Gastroesophageal sphincter (tissue), 4 donors: ENCODE measurements at regions not wholly inside any gene's neighbourhood (a gene's known extent, or its start where the extent isn't known, plus 50 kb on each side); places are given as distances from the start of the nearest gene placed in this dataset.
"Not testable (repeated sequence)": the region's sequence is repeated elsewhere in the genome, so short reads cannot be mapped to it uniquely, and the experiment has no call there.

ENCODE experiments used
- ATAC-seq: fragments of 150-250 bp; one replicate; pipeline ENCODE4 v1.9.1; 2016; ENCODE audit warnings: mild to moderate bottlenecking, moderate library complexity
- H3K27ac ChIP-seq, 4 donors: fragments of 200-600 bp; sonication (generic) in 3 of 4; 1 replicate in 3 of 4; 2 replicates in 1 of 4; pipeline ENCODE4 v1.5.1; 2016 to 2019
- H3K27me3 ChIP-seq: fragments of 200-600 bp; sonication (generic); one replicate; pipeline ENCODE4 v1.5.1; 2019
- H3K36me3 ChIP-seq, 2 donors: fragments of 200-600 bp; sonication (generic); one replicate each; pipeline ENCODE4 v1.5.1; 2019; ENCODE audit warnings: control low read depth in 1 of 2
- H3K4me1 ChIP-seq, 3 donors: fragments of 200-600 bp; sonication (generic); 1 replicate in 2 of 3; 2 replicates in 1 of 3; pipeline ENCODE4 v1.5.1; 2016 to 2019; ENCODE audit warnings: control low read depth in 2 of 3
- H3K4me3 ChIP-seq, 2 donors: fragments of 200-600 bp; sonication (generic); one replicate each; pipeline ENCODE4 v1.5.1; 2019; ENCODE audit warnings: mild to moderate bottlenecking in 1 of 2, moderate library complexity in 1 of 2
- H3K9me3 ChIP-seq, 3 donors: fragments of 200-600 bp; sonication (generic); one replicate each; pipeline ENCODE4 v1.5.1; 2017 to 2019; ENCODE audit warnings: control low read depth in 2 of 3
- EP300 ChIP-seq: sonication (generic); formaldehyde crosslinking; IDR thresholded peaks from one replicate; pipeline ENCODE4 v1.6.1; 2017; ENCODE audit warnings: antibody characterized with exemption, mild to moderate bottlenecking
- POLR2A ChIP-seq, 2 donors: fragments of 450-650 bp; IDR thresholded peaks; one replicate each; pipeline ENCODE4 v1.6.1; 2017; ENCODE audit warnings: antibody characterized with exemption in 2 of 2, mild to moderate bottlenecking in 2 of 2, moderate library complexity in 1 of 2
- POLR2AphosphoS5 ChIP-seq: sonication (generic); formaldehyde crosslinking; IDR thresholded peaks from one replicate; pipeline ENCODE4 v1.6.1; 2017; ENCODE audit warnings: antibody characterized with exemption
- WGBS, 2 donors: methylation state at CpG; one replicate each; pipeline ENCODE4 v1.1.5; 2018; ENCODE audit warnings: low coverage in 1 of 2; 5-methylcytosine and 5-hydroxymethylcytosine counted together
- TF ChIP-seq, protein P1 (sequence below), 4 experiments: fragments of 200-600 bp in 2 of 4; fragments of 450-650 bp in 2 of 4; sonication (generic) in 1 of 4; IDR thresholded peaks; one replicate each; pipeline ENCODE4 v1.5.1; 2017 to 2019; ENCODE audit warnings: antibody characterized with exemption in 4 of 4, mild to moderate bottlenecking in 2 of 4, moderate library complexity in 2 of 4

DNA sequence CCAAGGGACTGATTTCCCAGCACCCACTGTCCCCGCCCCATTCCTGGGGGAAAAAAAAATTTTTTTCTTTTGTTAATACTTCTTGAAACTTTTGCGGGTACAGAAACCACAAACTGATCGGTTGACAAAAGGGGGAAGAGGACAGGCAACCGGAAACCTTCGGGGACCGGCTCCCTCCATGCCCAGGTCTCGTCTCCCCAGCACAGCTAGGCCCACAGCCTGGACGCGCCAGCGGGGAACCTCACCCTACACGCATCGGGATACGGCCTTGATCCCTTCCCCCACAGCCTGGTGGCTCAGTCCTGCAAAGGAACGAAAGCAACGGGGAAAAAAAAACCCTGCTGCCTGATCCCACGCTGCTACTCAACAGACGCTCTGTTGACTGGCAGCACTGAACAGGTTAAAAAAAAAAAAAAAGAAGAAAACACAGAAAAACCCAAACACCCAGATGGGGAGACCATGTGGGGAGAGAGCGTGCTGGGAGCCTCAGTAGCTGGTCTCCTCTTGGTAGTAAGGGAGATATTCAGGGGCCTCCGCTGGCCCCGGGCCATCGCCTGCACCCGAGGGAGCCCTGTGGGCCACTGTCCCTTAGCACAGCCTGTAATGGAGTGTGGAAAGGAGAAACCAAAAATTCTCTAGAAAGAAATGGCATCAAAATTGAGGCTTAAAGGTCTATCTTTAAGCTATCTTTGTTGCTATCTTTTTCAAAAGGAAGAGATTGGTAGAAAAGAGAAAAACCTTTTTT, 185.7 kb downstream of the POTEC start:
- H3K27ac ChIP-seq, H3K4me1 ChIP-seq, H3K27me3 ChIP-seq, H3K9me3 ChIP-seq, H3K4me3 ChIP-seq, ATAC-seq, H3K36me3 ChIP-seq: not testable (repeated sequence)
- 82 to 100% methylated on average over 2 to 8 of the region's 22 CpGs for WGBS, 2 donors

DNA sequence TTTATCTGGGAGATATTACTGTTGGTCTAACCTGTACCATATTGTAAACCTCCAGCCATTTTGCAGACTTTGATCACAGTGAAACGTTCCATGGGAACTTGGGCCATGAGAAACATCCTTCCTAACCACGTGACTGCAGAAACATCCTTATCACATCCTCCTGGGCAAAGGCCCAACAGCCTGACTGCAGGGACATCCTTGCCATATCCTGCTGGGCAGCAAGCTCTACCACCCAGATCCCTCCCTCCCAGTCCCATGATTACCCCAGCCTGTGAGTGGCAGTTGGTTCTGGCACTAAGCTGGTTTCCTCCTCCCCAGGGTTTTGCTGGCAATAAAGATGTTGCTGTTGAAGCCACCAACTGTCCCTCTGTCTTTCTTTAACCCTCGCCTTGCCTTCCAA, 201.2 kb downstream of the POTEC start:
- ATAC-seq, H3K4me1 ChIP-seq, H3K36me3 ChIP-seq, H3K27me3 ChIP-seq, H3K4me3 ChIP-seq, H3K9me3 ChIP-seq, H3K27ac ChIP-seq: not testable (repeated sequence)
- 20% methylated on average over 1 of the region's 3 CpGs; no CpG with 5 or more reads in 1 of the 2 donors for WGBS, 2 donors

DNA sequence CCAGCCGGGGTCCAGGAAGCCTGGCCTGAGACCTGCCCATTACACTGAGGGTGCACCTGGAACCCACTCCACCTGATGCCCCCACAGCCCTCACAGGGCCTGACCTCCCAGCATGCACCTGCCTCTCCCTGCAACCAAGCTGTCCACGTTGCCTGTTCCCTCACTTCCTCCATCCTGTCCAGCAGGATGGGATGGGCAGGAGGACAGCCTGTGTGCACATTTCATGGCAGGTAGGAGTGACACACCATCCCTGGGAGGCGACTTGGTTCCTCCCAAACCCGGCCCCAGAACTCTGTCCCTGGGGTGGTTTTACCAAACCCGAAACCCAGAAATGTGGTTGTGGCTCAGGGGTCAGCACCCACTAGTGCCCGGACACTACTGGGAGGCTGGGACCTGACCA, 203.8 kb upstream of the ZNF519 start:
- not testable (repeated sequence) for H3K4me3 ChIP-seq, H3K36me3 ChIP-seq, ATAC-seq, H3K27me3 ChIP-seq, H3K4me1 ChIP-seq, H3K9me3 ChIP-seq, H3K27ac ChIP-seq
- 100% methylated on average over 1 of the region's 6 CpGs; no CpG with 5 or more reads in 1 of the 2 donors for WGBS, 2 donors

DNA sequence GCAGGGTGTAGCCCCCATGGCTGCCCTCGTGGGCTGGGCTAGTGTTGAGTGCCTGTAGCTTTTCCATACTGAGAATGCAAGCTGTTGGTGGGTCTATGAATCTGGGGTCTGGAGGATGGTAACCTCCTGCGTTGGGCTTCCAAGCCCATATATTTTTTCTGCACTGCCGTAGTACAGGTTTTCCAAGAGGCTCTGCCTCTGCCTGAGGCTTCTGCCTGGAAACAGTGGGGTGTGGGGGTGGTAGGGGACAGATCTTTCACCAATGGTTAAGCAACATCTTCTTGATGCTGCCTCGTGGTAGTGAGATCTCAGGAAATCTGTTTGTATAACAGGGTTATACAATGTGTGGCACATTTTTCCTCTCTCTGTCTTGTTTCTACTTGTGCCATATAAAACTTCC, 189.0 kb upstream of the ZNF519 start:
- not testable (repeated sequence) for ATAC-seq, H3K9me3 ChIP-seq, H3K27ac ChIP-seq, H3K36me3 ChIP-seq, H3K4me1 ChIP-seq, H3K27me3 ChIP-seq, H3K4me3 ChIP-seq
- 29 to 45% methylated on average over 1 to 2 of the region's 4 CpGs for WGBS, 2 donors

DNA sequence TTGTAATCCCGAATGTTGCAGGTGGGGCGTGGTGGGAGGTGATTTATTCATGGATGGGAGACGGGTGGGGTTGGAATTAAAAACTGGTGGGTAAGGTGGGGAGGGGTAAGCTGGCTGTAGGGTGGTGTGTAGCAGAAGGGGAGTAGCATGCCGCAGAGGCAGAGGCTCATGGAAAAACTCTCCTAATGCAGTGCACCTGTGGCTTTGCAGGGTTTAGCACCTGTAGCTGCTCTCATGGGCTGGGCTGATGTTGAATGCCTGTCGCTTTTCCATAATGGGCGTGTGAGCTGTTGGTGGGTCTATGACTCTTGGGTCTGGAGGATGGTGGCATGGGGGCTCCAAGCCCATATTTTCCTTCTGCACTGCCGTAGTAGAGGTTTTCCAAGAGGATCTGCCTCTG, 169.0 kb upstream of the ZNF519 start:
- H3K9me3 ChIP-seq, H3K27me3 ChIP-seq, H3K36me3 ChIP-seq, H3K27ac ChIP-seq, H3K4me1 ChIP-seq, ATAC-seq, H3K4me3 ChIP-seq: not testable (repeated sequence)
- 72 to 80% methylated on average over 2 to 4 of the region's 7 CpGs for WGBS, 2 donors

DNA sequence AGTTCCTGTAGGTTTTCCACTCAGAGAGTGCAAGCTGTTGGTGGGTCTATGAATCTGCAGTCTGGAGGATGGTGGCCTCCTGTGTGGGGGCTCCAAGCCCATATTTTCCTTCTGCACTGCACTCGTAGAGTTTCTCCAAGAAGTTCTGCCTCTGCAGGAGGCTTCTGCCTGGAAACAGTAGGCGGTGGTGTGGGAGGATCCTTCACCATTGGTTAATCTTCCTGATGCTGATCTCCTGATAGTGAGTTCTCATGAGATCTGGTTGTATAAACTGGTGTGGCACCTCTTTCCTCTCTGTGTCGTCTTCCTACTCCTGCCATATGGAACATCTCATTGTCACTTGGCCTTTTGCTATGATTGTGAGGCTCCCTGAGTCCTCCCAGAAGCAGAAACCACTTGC, 162.8 kb upstream of the ZNF519 start:
- WGBS, 2 donors: 20 to 55% methylated on average over 1 to 3 of the region's 3 CpGs
- H3K36me3 ChIP-seq, H3K27ac ChIP-seq, H3K4me1 ChIP-seq, H3K9me3 ChIP-seq, H3K27me3 ChIP-seq, H3K4me3 ChIP-seq, ATAC-seq: not testable (repeated sequence)

DNA sequence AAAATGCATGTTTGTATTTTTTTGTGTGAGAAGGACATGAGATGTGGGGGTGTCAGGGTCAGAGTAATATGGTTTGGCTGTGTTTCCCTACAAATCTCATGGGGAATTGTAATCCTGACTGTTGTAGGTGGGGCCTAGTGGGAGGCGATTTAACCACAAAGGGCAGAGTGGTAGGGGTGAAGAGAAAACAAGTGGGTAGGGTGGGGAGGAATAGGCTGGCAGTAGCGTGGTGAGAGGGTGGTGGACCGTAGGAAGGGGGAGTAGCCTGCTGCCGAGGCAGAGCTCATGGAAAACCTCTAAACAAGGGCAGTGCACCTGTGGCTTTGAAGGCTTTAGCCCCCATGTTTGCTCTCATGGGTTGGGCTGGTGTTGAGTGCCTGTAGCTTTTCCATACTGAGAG, 152.8 kb upstream of the ZNF519 start:
- 61 to 82% methylated on average over 3 to 4 of the region's 4 CpGs for WGBS, 2 donors
- TF ChIP-seq POLR2A (IDR thresholded peaks at IDR 0.05) (no peak), EP300 (no peak), POLR2AphosphoS5 (no peak)
- TF ChIP-seq, protein P1, sequence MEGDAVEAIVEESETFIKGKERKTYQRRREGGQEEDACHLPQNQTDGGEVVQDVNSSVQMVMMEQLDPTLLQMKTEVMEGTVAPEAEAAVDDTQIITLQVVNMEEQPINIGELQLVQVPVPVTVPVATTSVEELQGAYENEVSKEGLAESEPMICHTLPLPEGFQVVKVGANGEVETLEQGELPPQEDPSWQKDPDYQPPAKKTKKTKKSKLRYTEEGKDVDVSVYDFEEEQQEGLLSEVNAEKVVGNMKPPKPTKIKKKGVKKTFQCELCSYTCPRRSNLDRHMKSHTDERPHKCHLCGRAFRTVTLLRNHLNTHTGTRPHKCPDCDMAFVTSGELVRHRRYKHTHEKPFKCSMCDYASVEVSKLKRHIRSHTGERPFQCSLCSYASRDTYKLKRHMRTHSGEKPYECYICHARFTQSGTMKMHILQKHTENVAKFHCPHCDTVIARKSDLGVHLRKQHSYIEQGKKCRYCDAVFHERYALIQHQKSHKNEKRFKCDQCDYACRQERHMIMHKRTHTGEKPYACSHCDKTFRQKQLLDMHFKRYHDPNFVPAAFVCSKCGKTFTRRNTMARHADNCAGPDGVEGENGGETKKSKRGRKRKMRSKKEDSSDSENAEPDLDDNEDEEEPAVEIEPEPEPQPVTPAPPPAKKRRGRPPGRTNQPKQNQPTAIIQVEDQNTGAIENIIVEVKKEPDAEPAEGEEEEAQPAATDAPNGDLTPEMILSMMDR (IDR thresholded peaks at IDR 0.05): no peak
- Histone ChIP-seq H3K36me3 (no peaks in the 10 kb centered on the region), H3K9me3 (no peaks in the 10 kb centered on the region), H3K4me3 (no peak overlapping the region), H3K27me3 (no peaks in the 10 kb centered on the region), H3K4me1 (no peaks in the 10 kb centered on the region), H3K27ac (no peak overlapping the region)
- no peak for ATAC-seq

DNA sequence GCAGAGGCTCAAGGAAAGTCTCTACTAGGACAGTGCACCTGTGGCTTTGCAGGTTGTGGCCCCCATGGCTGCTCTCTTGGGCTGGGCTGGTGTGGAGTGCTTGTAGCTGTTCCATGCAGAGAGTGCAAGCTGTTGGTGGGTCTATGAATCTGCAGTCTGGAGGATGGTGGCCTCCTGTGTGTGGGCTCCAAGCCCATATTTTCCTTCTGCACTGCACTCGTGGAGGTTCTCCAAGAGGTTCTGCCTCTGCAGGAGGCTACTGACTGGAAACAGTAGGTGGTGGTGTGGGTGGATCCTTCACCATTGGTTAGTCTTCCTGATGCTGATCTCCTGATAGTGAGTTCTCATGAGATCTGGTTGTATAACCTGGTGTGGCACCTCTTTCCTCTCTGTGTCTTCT, 143.2 kb upstream of the ZNF519 start:
- not testable (repeated sequence) for H3K27me3 ChIP-seq, H3K36me3 ChIP-seq, H3K4me1 ChIP-seq, ATAC-seq, H3K9me3 ChIP-seq, H3K27ac ChIP-seq, H3K4me3 ChIP-seq
- 57% methylated on average over 1 of the region's 1 CpG; no CpG with 5 or more reads in 1 of the 2 donors for WGBS, 2 donors

DNA sequence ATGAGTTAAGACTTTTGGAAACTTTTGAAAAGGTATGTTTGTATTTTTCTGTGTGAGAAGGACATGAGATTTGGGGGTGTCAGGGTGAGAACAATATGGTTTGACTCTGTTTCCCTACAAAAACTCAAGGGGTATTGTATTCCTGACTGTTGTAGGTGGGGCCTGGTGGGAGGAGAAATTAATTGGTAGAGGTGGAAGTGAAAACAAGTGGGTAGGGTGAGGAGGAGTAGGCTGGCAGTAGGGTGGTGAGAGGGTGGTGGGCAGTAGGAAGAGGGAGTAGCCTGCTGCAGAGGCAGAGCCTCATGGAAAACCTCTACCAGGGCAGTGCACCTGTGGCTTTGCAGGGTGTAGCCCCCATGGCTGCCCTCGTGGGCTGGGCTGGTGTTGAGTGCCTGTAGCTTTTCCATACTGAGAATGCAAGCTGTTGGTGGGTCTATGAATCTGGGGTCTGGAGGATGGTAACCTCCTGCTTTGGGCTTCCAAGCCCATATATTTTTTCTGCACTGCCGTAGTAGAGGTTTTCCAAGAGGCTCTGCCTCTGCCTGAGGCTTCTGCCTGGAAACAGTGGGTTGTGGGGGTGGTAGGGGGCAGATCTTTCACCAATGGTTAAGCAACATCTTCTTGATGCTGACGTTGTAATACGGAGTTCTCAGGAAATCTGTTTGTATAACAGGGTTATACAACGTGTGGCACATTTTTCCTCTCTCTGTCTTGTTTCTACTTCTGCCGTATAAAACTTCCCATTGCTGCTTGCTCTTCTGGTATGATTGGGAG, 133.6 kb upstream of the ZNF519 start:
- WGBS, 2 donors: 59 to 68% methylated on average over 5 to 6 of the region's 6 CpGs

DNA sequence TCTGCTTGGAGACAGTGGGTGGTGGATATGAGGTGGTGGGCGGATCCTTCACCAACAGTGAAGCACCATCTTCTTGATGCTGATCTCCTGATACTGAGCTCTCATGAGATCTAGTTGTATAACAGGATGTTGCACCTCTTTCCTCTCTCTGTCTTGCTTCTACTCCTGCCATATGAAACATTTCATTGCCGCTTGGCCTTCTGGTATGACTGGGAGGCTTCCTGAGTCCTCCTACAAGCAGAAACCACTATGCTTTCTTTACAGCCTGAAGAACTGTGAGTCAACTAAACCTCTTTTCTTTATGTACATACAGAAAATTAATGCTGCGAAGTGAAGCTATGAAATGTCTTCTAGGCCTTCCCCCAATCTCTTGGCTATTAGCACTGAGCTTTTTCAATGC, 130.6 kb upstream of the ZNF519 start:
- 64 to 83% methylated on average over 2 to 3 of the region's 3 CpGs for WGBS, 2 donors
- not testable (repeated sequence) for H3K36me3 ChIP-seq, H3K9me3 ChIP-seq, H3K27ac ChIP-seq, H3K4me1 ChIP-seq, ATAC-seq, H3K4me3 ChIP-seq, H3K27me3 ChIP-seq

More for the DNA sequence above, 133.6 kb upstream of the ZNF519 start:
- ATAC-seq, H3K27me3 ChIP-seq, H3K9me3 ChIP-seq, H3K36me3 ChIP-seq, H3K4me3 ChIP-seq, H3K4me1 ChIP-seq, H3K27ac ChIP-seq: not testable (repeated sequence)

DNA sequence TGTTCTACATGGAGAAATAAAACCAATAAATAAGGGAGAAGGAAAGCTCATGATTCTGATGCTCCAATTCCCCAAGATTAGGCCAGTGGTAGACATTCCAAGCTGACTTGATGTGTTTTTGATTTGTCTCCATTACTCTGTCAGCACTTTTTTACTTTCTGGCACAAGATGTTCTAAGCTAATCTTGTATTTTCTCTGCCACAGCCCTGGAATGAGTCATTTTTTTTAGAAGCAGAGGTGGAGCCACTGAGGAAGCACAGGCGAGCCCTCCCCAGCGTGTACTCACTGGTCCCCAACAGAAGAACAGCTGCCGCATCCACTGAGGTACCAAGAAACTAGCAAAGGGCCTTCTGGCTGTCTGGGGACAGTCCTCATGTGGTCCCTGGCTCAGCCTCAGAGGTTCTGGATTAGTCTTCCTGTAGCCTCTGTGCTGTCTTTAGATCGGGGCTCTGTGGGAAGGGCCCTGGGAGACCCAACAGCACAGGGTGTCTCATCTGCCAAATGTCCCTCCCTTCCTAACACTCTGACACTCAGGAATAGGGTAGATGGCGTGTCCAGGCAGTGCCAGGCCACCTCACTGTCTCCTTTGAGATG, 117.9 kb upstream of the ZNF519 start:
- 79 to 92% methylated on average over 2 of the region's 5 CpGs for WGBS, 2 donors
- not testable (repeated sequence) for H3K4me3 ChIP-seq, H3K4me1 ChIP-seq

DNA sequence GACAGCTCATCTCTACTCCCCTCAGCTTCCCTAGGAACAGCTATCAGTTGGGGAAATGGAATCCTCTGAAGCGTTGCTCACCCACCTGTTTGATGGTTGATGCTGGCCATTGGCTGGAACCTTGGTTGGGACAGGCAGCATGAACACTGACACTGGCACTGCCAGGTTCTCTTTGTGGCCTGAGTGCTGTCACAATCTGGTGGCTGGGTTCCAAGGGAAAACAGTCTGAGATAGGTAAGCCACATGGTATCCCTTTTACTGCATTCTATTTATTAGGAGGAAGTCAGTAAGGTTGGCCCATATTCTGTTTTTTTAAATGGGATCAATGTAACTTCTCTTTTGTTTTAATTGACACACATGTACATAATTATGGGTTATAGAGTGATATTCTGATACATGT, 107.0 kb upstream of the ZNF519 start:
- H3K27ac ChIP-seq, H3K27me3 ChIP-seq, H3K36me3 ChIP-seq, H3K9me3 ChIP-seq, H3K4me1 ChIP-seq, H3K4me3 ChIP-seq, ATAC-seq: not testable (repeated sequence)
- WGBS, 2 donors: 83 to 100% methylated on average over 1 of the region's 1 CpG

More for the DNA sequence above, 117.9 kb upstream of the ZNF519 start:
- H3K36me3 ChIP-seq, H3K27me3 ChIP-seq, H3K27ac ChIP-seq, ATAC-seq, H3K9me3 ChIP-seq: not testable (repeated sequence)
